ENCODE measurements at regions not wholly inside any gene's neighbourhood (a gene's known extent, or its start where the extent isn't known, plus 50 kb on each side); places are given as distances from the start of the nearest gene placed in this dataset.
"Not testable (repeated sequence)": the region's sequence is repeated elsewhere in the genome, so short reads cannot be mapped to it uniquely, and the experiment has no call there.

- no peak overlapping the region for H3K27ac ChIP-seq (ENCODE audit: low read depth in 1 of 2, low read length in 2 of 2)
- H3K4me3 ChIP-seq (ENCODE audit: low read depth in 1 of 3, low read length in 3 of 3): no peak overlapping the region
- no peak for DNase-seq (ENCODE audit: low spot score)
- H3K9ac ChIP-seq (ENCODE audit: low read depth in 1 of 2, low read length in 2 of 2): no peak overlapping the region
- no peak for TF ChIP-seq ATF3 (IDR thresholded peaks at IDR 0.05)
- no peak for TF ChIP-seq MAX (IDR thresholded peaks at IDR 0.05)
- no peak for TF ChIP-seq HNF4G (IDR thresholded peaks at IDR 0.05)
- no peak for TF ChIP-seq HNF4A (conservative IDR thresholded peaks at IDR 0.05)
- no peak for TF ChIP-seq RAD21 (IDR thresholded peaks at IDR 0.05)
- TF ChIP-seq CTCF (IDR thresholded peaks at IDR 0.05; ENCODE audit: low read depth, low read length, missing input control): no peak
- no peak for TF ChIP-seq GABPA (IDR thresholded peaks at IDR 0.05 in 1 of 2, conservative IDR thresholded peaks at IDR 0.05 in 1 of 2)
- no peaks in the 10 kb centered on the region for H3K27me3 ChIP-seq (ENCODE audit: control insufficient read depth in 4 of 4, insufficient read depth in 4 of 4, low read length in 3 of 4)
- no peaks in the 10 kb centered on the region for H3K4me1 ChIP-seq (ENCODE audit: control insufficient read depth in 4 of 4, insufficient read depth in 4 of 4, low read length in 3 of 4)
- no peaks in the 10 kb centered on the region for H3K9me3 ChIP-seq (ENCODE audit: control insufficient read depth in 4 of 4, low read length in 3 of 4)
- no peaks in the 10 kb centered on the region for H3K36me3 ChIP-seq (ENCODE audit: control insufficient read depth in 4 of 4, insufficient read depth in 3 of 4, low read depth in 1 of 4, low read length in 3 of 4)
Measured at GRCh38 chr4:111334361-111334760, 711.5 kb upstream of the PITX2 start.

- H3K4me1 ChIP-seq (ENCODE audit: control insufficient read depth in 4 of 4, insufficient read depth in 4 of 4, low read length in 3 of 4); DNase-seq (ENCODE audit: low spot score); H3K27ac ChIP-seq (ENCODE audit: low read depth in 1 of 2, low read length in 2 of 2); H3K36me3 ChIP-seq (ENCODE audit: control insufficient read depth in 4 of 4, insufficient read depth in 3 of 4, low read depth in 1 of 4, low read length in 3 of 4); H3K4me3 ChIP-seq (ENCODE audit: low read depth in 1 of 3, low read length in 3 of 3); H3K9me3 ChIP-seq (ENCODE audit: control insufficient read depth in 4 of 4, low read length in 3 of 4); H3K9ac ChIP-seq (ENCODE audit: low read depth in 1 of 2, low read length in 2 of 2); H3K27me3 ChIP-seq (ENCODE audit: control insufficient read depth in 4 of 4, insufficient read depth in 4 of 4, low read length in 3 of 4): not testable (repeated sequence)
- 70% methylated on average over 18 of the region's 18 CpGs for WGBS
Measured at GRCh38 chr4:111337186-111337876, 714.5 kb upstream of the PITX2 start.

- H3K9ac ChIP-seq (ENCODE audit: low read depth in 1 of 2, low read length in 2 of 2): no peak overlapping the region
- 75% methylated on average over 2 of the region's 2 CpGs for WGBS
- no peaks in the 10 kb centered on the region for H3K9me3 ChIP-seq (ENCODE audit: control insufficient read depth in 4 of 4, low read length in 3 of 4)
- no peaks in the 10 kb centered on the region for H3K27me3 ChIP-seq (ENCODE audit: control insufficient read depth in 4 of 4, insufficient read depth in 4 of 4, low read length in 3 of 4)
- no peak overlapping the region for H3K4me3 ChIP-seq (ENCODE audit: low read depth in 1 of 3, low read length in 3 of 3)
- TF ChIP-seq MAX (IDR thresholded peaks at IDR 0.05): no peak
- no peak for TF ChIP-seq TAF1 (conservative IDR thresholded peaks at IDR 0.05)
- no peak for TF ChIP-seq ZBTB33 (IDR thresholded peaks at IDR 0.05)
- TF ChIP-seq RXRA (IDR thresholded peaks at IDR 0.05): no peak
- H3K27ac ChIP-seq (ENCODE audit: low read depth in 1 of 2, low read length in 2 of 2): no peak overlapping the region
- no peak for DNase-seq (ENCODE audit: low spot score)
- no peaks in the 10 kb centered on the region for H3K36me3 ChIP-seq (ENCODE audit: control insufficient read depth in 4 of 4, insufficient read depth in 3 of 4, low read depth in 1 of 4, low read length in 3 of 4)
- H3K4me1 ChIP-seq (ENCODE audit: control insufficient read depth in 4 of 4, insufficient read depth in 4 of 4, low read length in 3 of 4): no peaks in the 10 kb centered on the region
Measured at GRCh38 chr4:111359602-111360001, 736.7 kb upstream of the PITX2 start.

Measured in liver (tissue), 8 donors.